ENCODE measurements at regions not wholly inside any gene's neighbourhood (a gene's known extent, or its start where the extent isn't known, plus 50 kb on each side); places are given as distances from the start of the nearest gene placed in this dataset.

GRCh38 chr1:30381671-30382365 is 341.6 kb downstream of the MATN1 start:
- DNase-seq (ENCODE audit: low read depth): no peak
- H3K4me3 ChIP-seq (ENCODE audit: low read length): no peak overlapping the region
- TF ChIP-seq, protein P1, sequence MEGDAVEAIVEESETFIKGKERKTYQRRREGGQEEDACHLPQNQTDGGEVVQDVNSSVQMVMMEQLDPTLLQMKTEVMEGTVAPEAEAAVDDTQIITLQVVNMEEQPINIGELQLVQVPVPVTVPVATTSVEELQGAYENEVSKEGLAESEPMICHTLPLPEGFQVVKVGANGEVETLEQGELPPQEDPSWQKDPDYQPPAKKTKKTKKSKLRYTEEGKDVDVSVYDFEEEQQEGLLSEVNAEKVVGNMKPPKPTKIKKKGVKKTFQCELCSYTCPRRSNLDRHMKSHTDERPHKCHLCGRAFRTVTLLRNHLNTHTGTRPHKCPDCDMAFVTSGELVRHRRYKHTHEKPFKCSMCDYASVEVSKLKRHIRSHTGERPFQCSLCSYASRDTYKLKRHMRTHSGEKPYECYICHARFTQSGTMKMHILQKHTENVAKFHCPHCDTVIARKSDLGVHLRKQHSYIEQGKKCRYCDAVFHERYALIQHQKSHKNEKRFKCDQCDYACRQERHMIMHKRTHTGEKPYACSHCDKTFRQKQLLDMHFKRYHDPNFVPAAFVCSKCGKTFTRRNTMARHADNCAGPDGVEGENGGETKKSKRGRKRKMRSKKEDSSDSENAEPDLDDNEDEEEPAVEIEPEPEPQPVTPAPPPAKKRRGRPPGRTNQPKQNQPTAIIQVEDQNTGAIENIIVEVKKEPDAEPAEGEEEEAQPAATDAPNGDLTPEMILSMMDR (IDR thresholded peaks at IDR 0.05; ENCODE audit: insufficient read depth, low read depth, low read length, missing control alignments): no peak

DNA sequence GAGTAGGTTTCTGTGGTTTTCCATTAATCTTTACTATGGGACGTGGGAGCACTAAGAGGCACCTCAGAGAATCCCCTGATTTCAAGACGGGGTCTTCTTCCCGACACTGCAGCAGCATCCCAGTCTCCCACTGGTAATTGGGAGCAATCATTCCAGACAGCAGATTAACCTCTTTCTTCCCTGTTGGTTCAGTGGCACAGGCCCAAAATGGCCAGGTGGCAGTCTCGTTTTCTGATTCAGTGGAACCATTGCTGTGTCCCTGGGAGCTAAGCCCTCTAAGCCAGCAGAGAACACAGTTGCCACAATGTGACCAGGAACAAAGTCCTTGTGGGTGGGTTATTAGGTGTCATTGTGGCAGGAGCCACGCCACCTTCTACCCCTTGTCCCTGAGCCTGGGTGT is 342.1 kb downstream of the MATN1 start:
- no peak for DNase-seq (ENCODE audit: low read depth)
- TF ChIP-seq, protein P1 (IDR thresholded peaks at IDR 0.05; ENCODE audit: insufficient read depth, low read depth, low read length, missing control alignments): no peak
- no peak overlapping the region for H3K4me3 ChIP-seq (ENCODE audit: low read length)

DNA sequence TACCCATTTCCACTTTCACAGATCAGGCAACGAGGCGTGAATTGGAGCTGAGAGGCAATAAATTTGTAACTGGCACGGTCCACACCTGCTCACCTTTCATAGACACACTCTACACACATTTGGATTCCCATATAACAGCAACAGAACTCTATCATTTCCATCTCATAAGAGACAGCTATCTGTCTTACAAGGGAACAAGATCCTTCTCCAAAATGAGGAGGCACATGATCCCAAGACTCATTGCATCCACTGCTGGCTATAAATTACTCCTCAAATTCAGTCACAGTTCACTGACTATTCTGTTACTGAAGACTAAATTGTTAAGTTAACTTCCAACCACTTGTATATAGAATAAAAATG is 342.8 kb downstream of the MATN1 start:
- TF ChIP-seq, protein P1 (IDR thresholded peaks at IDR 0.05; ENCODE audit: insufficient read depth, low read depth, low read length, missing control alignments): no peak
- DNase-seq (ENCODE audit: low read depth): no peak
- no peak overlapping the region for H3K4me3 ChIP-seq (ENCODE audit: low read length)

DNA sequence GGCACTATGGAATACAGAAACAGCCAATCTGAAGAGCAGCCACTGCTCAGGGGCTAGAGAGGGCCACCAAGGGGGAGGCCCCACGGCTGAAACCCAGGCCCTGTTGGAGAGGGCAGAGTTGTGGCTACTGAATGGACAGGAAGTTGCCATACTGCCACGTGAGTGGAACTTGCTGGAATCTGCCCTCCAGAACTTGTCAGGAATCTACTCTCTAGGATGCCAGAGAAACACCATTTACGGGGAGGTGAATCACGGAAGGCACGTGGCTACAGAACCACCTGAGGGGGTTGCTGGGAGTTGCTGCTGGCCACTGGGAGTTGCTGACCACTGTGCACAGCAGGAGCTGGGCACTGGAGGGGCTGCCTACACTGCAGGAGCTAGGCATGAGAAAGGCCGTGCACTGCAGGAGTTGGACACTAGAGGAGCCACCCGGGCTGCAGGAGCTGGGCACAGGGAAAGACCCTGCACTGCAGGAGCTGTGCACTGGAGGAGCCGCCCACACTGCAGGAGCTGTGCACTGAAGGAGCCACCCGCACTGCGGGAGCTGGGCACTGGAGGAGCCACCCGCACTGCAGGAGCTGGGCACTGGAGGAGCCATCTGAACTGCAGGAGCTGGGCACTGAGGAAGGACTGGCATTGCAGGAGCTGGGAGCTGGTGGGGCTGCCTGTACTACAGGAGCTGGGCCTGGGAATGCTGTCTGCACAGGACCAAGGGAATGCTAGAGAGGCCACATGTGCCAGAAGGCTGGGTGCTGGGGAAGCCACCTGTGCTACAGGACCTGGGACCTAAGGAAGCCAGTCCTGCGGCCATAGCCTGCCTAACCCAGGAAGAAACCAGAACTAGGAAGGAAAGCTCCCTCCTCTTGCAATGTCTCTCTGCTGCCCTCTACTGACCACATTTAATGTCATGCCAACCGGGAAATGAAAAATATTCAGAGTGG is 343.4 kb downstream of the MATN1 start:
- peak; percentile 69 for DNase-seq (ENCODE audit: low read depth)
- H3K4me3 ChIP-seq (ENCODE audit: low read length): no peak overlapping the region
- TF ChIP-seq, protein P1 (IDR thresholded peaks at IDR 0.05; ENCODE audit: insufficient read depth, low read depth, low read length, missing control alignments): peak; percentile 92

DNA sequence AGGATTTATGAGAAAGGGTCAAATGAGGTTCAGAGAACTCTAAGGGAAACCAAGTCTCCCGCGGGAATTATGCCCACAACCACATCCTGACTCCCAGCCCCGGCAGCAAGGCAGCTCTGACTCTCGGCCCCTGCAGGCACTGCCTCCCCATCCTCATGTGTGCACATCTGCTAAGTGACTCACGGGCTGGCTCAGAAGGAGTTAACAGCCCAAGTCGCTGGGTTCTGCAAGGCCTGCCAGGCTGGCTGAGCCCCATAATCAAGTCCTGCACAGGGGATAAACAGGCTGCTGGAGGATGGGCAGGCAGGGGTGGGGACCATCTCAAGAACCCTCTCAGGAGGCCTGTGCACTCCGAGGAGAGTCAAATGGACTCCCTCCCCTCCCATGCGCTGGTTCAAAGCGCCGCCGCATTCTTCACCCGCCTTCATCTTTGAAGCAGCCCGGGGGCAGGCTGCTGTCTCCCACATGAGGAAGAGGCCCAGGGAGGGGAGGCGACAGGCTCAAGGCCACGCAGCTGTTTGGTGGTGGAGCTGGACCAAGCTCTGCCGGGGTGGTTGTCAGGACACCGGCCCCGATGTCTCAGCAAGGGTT is 344.3 kb downstream of the MATN1 start:
- TF ChIP-seq, protein P1 (IDR thresholded peaks at IDR 0.05; ENCODE audit: insufficient read depth, low read depth, low read length, missing control alignments): no peak
- peak; percentile 30 for DNase-seq (ENCODE audit: low read depth)
- no peak overlapping the region for H3K4me3 ChIP-seq (ENCODE audit: low read length)

GRCh38 chr1:30378003-30378596 is 345.3 kb downstream of the MATN1 start:
- TF ChIP-seq, protein P1 (IDR thresholded peaks at IDR 0.05; ENCODE audit: insufficient read depth, low read depth, low read length, missing control alignments): no peak
- no peak overlapping the region for H3K4me3 ChIP-seq (ENCODE audit: low read length)
- no peak for DNase-seq (ENCODE audit: low read depth)

All from epithelial cell of esophagus (primary cell).